OCI-LY7 (cell line): ENCODE measurements at regions not wholly inside any gene's neighbourhood (a gene's known extent, or its start where the extent isn't known, plus 50 kb on each side); places are given as distances from the start of the nearest gene placed in this dataset.

ENCODE experiments used
- BruUV-seq: library from RNA; stranded (reverse); fragments of 400-500 nt; replicated peaks from 2 replicates; lab custom pipeline; 2021; lab: Mats Ljungman, UMichigan
- CTCF ChIA-PET: fragments of 300-600 bp; sonication (Branson Sonifier 250); formaldehyde crosslinking; loops from one replicate; lab custom pipeline; 2022; ENCODE audit warnings: antibody characterized with exemption; ENCODE audit not compliant: unreplicated experiment; lab: Charles Lee
- POLR2A ChIA-PET: fragments of 300-600 bp; sonication (Branson Sonifier 250); formaldehyde crosslinking; loops from one replicate; lab custom pipeline; 2022; ENCODE audit warnings: antibody characterized with exemption; lab: Charles Lee
- DNase-seq: peaks from one replicate; pipeline ENCODE4 v3.0.0-alpha.2; 2015; ENCODE audit warnings: low spot score
- H2AFZ ChIP-seq: fragments of 200-600 bp; sonication (generic), shearing (Covaris generic); 2 replicates; pipeline ENCODE4 v1.6.1; 2014; ENCODE audit warnings: mild to moderate bottlenecking, antibody characterized with exemption, low read length, moderate library complexity
- H3K27ac ChIP-seq: fragments of 200-600 bp; sonication (generic); 2 replicates; pipeline ENCODE4 v1.5.1; 2014; ENCODE audit warnings: mixed run types, low read depth, mild to moderate bottlenecking, moderate library complexity, low read length, inconsistent platforms; ENCODE audit not compliant: poor library complexity, severe bottlenecking
- H3K36me3 ChIP-seq: fragments of 200-600 bp; sonication (generic); 2 replicates; pipeline ENCODE4 v1.6.1; 2014; ENCODE audit warnings: mild to moderate bottlenecking, antibody characterized with exemption, low read length, moderate library complexity, mixed read lengths; ENCODE audit not compliant: insufficient read depth
- H3K4me1 ChIP-seq: fragments of 200-600 bp; sonication (generic); 2 replicates; pipeline ENCODE4 v1.5.1; 2014; ENCODE audit warnings: mild to moderate bottlenecking, low read length; ENCODE audit not compliant: insufficient read depth, poor library complexity, severe bottlenecking
- H3K4me2 ChIP-seq: fragments of 200-600 bp; sonication (generic); 2 replicates; pipeline ENCODE4 v1.6.1; 2014; ENCODE audit warnings: mild to moderate bottlenecking, low read length
- H3K4me3 ChIP-seq: fragments of 200-600 bp; sonication (generic); 2 replicates; pipeline ENCODE4 v1.5.1; 2014; ENCODE audit warnings: mild to moderate bottlenecking, low read depth, low read length; ENCODE audit not compliant: poor library complexity, severe bottlenecking
- H3K79me2 ChIP-seq: fragments of 200-600 bp; sonication (generic); 2 replicates; pipeline ENCODE4 v1.6.1; 2016; ENCODE audit warnings: low read depth, mild to moderate bottlenecking, low read length, moderate library complexity, mixed read lengths; ENCODE audit not compliant: insufficient read depth
- H3K9me2 ChIP-seq: fragments of 200-600 bp; sonication (generic); 2 replicates; pipeline ENCODE4 v1.6.1; 2016; ENCODE audit warnings: mild to moderate bottlenecking, low read length, mixed read lengths; ENCODE audit not compliant: insufficient read depth
- H3K9me3 ChIP-seq: fragments of 200-600 bp; sonication (generic); 2 replicates; pipeline ENCODE4 v1.6.1; 2014; ENCODE audit warnings: mild to moderate bottlenecking, mixed run types, low read length, mixed read lengths
- H4K20me1 ChIP-seq: fragments of 200-600 bp; sonication (generic); 2 replicates; pipeline ENCODE4 v1.6.1; 2014; ENCODE audit warnings: mild to moderate bottlenecking, antibody characterized with exemption, low read length, moderate library complexity, mixed read lengths; ENCODE audit not compliant: insufficient read depth
- EZH2phosphoT487 ChIP-seq: fragments of 200-600 bp; sonication (generic); IDR thresholded peaks from 2 replicates; pipeline ENCODE4 v1.6.1; 2018; ENCODE audit warnings: low read depth, borderline replicate concordance, mild to moderate bottlenecking, mixed run types, antibody characterized with exemption, low read length, moderate library complexity, mixed read lengths
- intact Hi-C: fragments of 100-400 bp; cut with micrococcal nuclease; formaldehyde crosslinking; loops from one replicate; pipeline ENCODE4 v1.10.0; 2022; ENCODE audit not compliant: unreplicated experiment
- TF ChIP-seq, protein P1 (sequence below): fragments of 200-600 bp; sonication (generic); conservative IDR thresholded peaks from 2 replicates; pipeline ENCODE4 v1.5.1; 2014; ENCODE audit warnings: mild to moderate bottlenecking, antibody characterized with exemption, low read length, moderate library complexity, mixed read lengths

DNA sequence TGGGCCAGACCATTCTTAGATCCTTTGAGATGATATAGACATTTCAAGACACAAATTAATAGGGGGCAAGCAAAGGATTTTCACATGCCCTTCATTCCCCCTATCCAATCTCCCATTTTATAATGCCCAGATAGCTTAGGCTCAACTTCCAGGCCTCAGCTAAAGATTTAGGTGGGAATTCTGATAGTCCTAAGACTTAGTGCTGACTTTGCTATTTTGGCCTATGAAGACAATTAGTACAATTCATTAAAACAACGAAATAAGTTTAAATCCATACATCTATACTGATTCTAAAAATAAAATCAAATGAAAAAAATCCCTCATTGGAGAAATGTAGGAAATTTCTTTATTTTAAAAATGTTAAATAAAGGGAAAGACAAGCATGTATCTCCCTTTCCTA, 259.5 kb downstream of the CBLN4 start:
- H3K9me2 ChIP-seq: no peaks in the 10 kb centered on the region
- intact Hi-C loops: no loop called here
- DNase-seq: no peak
- ChIA-PET CTCF (no interaction called here), POLR2A (no interaction called here)
- no peaks in the 10 kb centered on the region for H3K79me2 ChIP-seq
- H3K4me2 ChIP-seq: no peak overlapping the region
- no peaks in the 10 kb centered on the region for H3K4me1 ChIP-seq
- no peaks in the 10 kb centered on the region for H4K20me1 ChIP-seq
- no peaks in the 10 kb centered on the region for H3K9me3 ChIP-seq
- BruUV-seq: no TSS peak
- no peak overlapping the region for H2AFZ ChIP-seq
- no peak for TF ChIP-seq EZH2phosphoT487
- TF ChIP-seq, protein P1, sequence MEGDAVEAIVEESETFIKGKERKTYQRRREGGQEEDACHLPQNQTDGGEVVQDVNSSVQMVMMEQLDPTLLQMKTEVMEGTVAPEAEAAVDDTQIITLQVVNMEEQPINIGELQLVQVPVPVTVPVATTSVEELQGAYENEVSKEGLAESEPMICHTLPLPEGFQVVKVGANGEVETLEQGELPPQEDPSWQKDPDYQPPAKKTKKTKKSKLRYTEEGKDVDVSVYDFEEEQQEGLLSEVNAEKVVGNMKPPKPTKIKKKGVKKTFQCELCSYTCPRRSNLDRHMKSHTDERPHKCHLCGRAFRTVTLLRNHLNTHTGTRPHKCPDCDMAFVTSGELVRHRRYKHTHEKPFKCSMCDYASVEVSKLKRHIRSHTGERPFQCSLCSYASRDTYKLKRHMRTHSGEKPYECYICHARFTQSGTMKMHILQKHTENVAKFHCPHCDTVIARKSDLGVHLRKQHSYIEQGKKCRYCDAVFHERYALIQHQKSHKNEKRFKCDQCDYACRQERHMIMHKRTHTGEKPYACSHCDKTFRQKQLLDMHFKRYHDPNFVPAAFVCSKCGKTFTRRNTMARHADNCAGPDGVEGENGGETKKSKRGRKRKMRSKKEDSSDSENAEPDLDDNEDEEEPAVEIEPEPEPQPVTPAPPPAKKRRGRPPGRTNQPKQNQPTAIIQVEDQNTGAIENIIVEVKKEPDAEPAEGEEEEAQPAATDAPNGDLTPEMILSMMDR: no peak
- no peak overlapping the region for H3K4me3 ChIP-seq
- no peaks in the 10 kb centered on the region for H3K36me3 ChIP-seq
- no peak overlapping the region for H3K27ac ChIP-seq

DNA sequence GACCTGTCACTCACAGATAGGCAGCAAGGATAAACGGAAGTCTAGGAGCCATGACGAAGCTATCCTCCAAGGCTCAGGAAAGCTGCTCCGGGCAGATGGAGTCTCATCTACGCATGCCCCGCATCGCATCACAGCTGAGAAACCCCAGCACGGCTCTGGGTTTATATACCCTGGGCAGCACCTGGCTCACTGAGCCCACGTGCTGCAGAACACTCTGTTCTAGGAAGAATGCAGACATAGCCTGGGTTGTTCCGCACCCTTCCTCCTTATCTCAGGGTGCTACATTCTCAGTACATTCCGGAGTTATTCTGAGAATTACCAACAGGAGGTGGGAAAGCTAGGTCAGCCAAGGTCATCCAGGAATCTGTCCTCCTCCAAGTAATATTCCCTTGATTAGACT, 260.4 kb downstream of the CBLN4 start:
- POLR2A ChIA-PET: no interaction called here
- no peaks in the 10 kb centered on the region for H4K20me1 ChIP-seq
- CTCF ChIA-PET: no interaction called here
- H2AFZ ChIP-seq: no peak overlapping the region
- H3K4me3 ChIP-seq: no peak overlapping the region
- no peaks in the 10 kb centered on the region for H3K4me1 ChIP-seq
- no peaks in the 10 kb centered on the region for H3K9me3 ChIP-seq
- no peaks in the 10 kb centered on the region for H3K9me2 ChIP-seq
- TF ChIP-seq, protein P1: no peak
- no peak for TF ChIP-seq EZH2phosphoT487
- H3K27ac ChIP-seq: no peak overlapping the region
- intact Hi-C loops: no loop called here
- H3K79me2 ChIP-seq: no peaks in the 10 kb centered on the region
- no peak overlapping the region for H3K4me2 ChIP-seq
- BruUV-seq: no TSS peak
- DNase-seq: no peak
- no peaks in the 10 kb centered on the region for H3K36me3 ChIP-seq

DNA sequence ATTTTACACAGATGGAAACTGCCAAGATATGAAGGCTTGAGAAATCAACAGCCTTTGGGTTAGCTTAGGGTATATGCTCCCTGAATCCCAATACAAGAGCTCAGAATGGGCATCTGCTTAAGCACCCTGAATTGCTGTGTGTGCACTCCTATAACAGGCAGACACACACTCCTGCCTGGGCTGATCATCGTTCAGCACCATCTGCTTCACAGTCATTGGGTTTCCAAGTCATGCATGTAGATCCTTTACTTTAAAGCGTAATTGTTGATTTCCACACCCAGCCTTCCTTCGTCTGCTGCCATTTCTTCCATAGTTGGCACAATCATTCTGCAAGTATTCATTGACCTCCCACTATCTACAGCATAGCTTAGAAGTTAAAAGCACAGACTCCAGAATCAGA, 263.5 kb downstream of the CBLN4 start:
- Histone ChIP-seq H3K4me1 (no peaks in the 10 kb centered on the region), H3K79me2 (no peaks in the 10 kb centered on the region), H3K27ac (no peak overlapping the region), H3K4me2 (no peak overlapping the region), H3K9me3 (no peaks in the 10 kb centered on the region), H4K20me1 (no peaks in the 10 kb centered on the region), H3K36me3 (no peaks in the 10 kb centered on the region), H3K4me3 (no peak overlapping the region), H3K9me2 (no peaks in the 10 kb centered on the region), H2AFZ (no peak overlapping the region)
- ChIA-PET POLR2A (no interaction called here), CTCF (no interaction called here)
- intact Hi-C loops: no loop called here
- no TSS peak for BruUV-seq
- TF ChIP-seq EZH2phosphoT487: no peak
- TF ChIP-seq, protein P1: no peak
- no peak for DNase-seq
